Stimulated activated CD4-positive, alpha-beta T cell treated with anti-CD3 and anti-CD28 coated beads, Interleukin-1b, Interleukin-23, amount 100 ng/mL, for 1 hour (primary cell): ENCODE measurements at regions not wholly inside any gene's neighbourhood (a gene's known extent, or its start where the extent isn't known, plus 50 kb on each side); places are given as distances from the start of the nearest gene placed in this dataset.

Experiments used
- DNase-seq, 2 donors: peaks; one replicate each; pipeline ENCODE4 v3.0.0-alpha.2; 2020; ENCODE audit warnings: low read depth in 2 of 2

DNA sequence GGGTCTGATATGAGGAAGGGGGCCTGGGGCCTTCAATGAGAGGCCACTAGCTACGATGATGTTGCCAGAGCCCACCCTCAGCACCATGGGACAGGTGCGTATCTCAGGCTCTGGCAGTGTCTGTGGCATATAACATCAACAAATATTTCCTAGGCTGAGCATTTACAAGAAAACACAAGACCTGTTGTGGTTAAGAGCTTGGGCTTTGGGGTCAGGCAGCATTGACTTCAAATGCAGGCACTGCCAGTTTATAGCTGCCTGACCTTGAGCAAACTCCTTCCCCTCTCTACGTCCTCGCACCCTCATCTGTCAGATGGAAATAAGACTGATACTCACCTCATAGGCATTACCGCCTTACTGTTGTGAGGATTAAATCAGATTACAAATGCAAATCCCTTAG lies 156.0 kb downstream of the KATNAL1 start:
- no peak for DNase-seq

DNA sequence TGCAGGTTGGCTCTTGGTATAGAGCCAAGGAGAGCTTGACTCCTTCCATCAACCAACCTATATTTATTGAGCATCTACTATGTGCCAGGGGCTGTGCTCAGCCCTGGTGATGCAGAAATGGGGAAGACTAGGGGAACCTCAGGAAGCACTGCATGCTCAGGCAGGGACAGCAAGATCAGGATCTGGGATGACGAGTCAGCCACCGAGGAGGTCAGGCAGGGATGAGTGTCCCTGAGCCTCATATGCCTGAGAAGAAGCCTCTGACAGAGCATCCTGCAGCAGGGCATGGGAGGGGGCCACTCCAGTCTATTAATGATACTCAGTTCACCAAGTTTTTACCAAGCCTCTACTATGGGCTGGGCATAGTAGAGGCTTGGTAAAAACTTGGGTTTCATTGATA lies 158.1 kb downstream of the KATNAL1 start:
- DNase-seq, result no peak

DNA sequence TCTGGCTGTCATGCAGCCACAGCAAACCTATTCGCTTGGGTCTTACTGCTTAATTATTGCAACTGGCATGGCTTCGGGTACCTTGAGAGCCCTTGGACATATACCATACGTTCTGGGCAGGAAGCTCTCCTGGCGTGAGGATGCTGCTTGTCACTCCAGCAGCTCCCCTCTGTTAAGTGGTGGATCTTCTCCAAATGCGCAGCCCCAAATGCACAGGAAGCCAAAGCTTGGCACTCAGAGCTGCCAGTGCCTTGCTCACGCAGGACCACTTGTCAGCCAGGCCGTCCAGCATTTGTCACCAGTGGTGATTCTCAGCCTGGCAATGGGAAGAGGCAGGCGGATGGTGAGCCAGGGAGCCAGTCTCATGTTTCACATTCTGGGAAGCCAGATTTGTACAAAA lies 158.6 kb downstream of the KATNAL1 start:
- no peak for DNase-seq

DNA sequence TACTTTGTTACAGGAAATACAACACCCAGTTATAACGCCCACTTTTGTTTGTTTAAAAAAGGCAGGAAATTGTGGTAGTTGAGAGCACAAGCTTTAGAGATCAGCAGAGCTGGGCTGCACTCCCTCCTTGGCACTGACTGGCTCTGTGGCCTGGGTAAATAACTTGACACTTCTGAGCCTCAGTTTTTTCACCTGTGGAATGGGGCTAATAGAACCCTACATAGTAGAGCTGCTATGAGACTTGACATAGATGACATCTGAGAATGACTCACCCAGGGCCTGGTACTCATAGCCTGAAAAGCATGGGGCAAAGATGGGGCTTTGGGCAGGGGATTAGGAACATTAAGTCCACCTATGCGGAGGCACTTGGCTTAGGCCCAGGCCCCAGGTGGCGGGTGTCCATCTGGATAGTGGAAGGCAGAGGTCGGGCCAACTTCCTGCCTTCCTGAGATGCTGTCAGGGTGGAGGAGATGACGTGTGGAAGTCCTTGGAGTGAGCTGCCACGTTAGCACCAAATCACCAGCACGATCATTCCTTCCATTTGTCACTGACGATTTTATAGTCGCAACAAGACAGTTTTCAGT lies 159.1 kb downstream of the KATNAL1 start:
- no peak for DNase-seq

DNA sequence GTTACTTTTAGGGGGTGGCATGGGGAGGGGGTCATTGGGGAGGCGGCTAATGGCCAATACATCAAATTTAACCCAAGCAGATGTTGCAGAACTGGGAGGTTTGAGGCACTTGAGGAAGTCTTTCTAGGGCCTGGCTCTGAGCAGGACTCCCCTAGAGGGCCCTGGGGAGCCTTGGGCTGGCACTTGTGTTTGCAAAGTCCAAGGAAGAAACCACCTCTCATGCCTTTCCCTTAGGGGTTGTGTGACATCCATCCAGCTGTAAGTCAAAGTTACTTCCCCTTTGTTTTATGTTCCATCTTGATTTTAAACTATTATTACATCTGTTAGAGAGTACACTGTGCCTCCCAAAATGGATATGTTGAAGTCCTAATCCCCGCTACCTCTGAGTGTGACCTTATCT lies 159.9 kb downstream of the KATNAL1 start:
- DNase-seq, result no peak

DNA sequence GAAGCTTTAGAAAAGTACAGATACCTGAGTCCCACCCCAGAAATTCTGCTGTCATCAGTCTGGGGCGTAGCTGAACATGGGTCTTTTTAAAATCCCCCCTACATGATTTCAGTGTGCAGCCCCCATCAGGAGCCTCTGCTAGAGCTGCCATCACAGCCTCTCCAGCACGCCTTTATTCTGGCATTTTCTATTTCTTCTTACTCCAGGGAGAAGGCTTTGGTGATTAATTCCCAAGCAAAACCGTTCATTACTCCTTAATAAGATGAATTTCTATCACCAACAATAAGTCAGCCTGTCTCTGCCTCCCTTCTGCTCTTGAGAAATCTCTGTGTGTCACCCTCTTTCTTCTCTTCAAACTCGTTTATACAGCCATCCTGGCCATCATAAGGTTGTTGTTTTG lies 160.3 kb downstream of the KATNAL1 start:
- no peak for DNase-seq

DNA sequence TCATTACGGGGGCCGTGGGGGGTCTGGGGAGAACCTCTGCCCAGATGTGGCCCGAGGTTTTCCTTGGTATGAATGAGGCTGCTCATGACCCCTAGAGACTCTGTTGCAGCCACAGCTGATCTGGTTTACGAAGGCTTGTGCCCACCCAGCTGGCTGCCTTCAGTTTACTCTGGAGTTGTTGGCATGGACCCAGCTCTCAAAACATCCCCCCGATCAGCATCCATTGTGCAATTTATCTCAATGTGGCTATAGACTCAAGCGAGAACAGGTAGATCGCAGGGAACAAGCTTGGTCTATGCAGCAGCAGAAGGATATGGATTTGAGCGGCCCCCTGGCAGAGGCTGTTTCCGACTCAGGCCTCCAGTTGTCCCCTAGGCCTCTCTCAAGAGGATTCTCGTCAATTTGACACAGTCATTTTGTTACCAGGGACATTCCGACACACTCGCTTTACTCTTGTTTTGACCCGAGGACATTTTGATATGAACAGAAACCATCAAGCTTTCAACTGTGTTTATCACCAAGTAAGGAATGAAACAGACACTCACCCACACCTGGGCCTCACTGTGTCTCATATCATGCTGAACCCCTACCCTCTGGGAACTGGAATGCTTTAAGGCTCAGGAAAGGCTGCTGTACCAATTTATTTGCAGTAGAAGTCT lies 161.5 kb downstream of the KATNAL1 start:
- no peak for DNase-seq

DNA sequence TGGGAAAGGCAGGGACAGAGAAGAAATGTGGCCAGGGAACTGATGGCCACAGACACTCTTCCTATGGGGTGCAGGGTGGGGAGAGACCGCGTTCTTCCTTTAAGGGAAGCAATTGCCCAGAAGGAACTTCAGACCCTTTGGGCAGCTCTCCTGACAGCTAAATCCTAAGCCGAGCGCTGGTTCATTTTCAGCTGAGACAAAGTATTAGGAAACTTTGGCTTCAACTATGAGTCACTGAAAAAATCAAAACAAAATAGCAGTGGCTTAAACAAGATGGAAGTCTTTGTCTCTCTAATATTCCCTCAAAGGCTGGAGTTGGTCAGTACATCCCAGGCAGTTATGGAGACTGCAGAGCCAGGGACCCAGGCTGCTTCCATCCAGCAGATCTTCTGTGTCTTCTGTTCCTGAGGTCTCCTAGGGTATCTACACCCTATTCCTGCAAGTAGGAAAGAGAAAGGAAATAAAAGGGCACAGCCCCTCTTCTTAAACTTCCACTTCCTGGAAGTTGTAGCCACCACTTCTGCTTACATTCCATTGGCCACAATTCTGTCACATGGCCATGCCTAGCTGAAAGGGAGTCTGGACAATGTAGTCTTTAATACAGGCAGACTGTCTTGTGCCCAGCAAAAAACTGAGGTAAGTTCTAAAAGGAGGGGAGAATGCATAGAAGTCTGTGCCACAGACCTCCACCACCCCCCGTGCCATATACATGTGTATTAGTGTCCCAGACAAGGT lies 163.5 kb downstream of the KATNAL1 start:
- DNase-seq, result no peak

DNA sequence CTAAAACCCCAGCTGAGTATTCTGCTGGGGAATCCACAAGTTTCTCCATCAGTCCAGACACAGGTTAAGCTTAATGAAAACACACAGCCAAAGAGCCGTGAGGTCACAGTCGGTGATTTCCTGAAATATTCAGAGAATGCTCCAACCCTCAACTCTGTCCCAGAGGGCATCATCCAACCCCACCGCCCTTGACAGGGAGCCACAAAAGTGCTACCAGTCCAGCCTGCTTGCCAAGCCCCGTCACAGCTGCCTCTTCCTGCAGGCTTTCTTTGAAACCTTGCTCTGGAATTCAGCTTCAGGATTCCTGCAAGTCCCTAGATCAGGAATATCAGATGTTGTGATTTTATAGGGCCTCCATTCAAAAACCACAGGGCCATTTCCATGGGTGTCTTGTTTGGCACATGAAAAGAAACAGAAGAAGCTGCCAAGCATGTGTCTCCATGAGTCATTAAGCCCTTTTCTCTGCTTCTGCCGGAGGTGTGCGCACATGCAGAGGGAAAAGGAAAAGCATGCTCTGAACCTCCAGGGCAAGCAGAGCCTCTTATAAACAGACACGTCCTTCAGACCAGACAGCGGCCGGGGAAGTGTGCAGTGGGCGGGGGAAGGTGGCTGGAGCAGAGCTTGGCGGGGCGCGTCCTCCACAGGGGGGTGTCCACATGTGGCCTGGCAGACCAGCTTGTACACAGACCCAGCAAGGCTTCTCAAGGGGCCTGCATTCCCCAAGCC lies 164.7 kb downstream of the KATNAL1 start:
- DNase-seq, result no peak

DNA sequence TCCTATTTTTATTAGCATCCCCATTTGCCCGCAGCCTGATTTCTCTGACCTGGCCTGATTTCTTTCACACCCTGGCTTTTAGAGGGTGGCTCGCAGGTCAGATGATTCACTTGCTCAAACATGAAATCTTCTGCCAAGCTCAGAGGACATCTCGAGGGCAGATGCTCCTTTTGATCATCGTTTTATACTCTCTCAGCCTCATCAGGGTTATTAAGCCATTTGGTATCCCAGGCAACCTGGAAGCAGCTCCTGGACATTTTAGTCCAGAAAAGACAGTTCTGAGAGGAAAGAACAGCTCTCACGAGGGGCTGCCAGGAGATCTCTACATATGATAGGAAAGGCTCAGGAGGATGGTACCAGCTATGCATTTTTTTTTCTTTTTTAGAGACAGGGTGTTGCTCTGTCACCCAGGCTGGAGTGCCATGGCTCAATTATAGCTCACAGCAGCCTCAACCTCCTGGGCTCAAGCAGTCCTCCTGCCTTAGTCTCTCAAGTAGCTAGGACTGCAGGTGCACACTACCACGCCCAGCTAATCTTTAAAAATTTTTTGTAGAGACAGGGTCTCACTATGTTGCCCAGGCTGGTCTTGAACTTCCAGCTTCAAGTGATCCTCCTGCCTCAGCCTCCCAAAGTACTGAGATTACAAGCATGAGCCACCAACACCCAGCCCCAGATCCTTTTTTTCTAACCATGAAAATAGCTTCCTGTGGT lies 165.4 kb downstream of the KATNAL1 start:
- DNase-seq, result no peak

DNA sequence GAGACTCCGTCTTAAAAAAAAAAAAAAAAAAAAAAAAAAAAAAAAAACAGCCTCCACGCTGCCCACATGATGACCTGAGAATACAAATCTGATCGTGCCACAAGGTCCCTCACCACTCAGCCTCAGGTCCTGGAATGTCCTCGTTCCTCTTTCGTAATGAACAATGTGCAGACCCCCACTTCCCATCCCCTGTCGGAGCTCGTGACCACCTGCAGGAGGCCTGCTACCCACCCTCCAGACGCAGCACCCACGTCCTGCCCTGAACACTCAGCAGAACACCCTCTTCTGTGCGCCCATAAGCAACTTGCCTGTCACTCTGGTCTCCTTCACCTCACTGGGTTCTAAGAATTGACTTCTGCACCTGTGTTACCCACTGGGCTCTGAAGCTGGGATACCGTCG lies 166.4 kb downstream of the KATNAL1 start:
- no peak for DNase-seq

DNA sequence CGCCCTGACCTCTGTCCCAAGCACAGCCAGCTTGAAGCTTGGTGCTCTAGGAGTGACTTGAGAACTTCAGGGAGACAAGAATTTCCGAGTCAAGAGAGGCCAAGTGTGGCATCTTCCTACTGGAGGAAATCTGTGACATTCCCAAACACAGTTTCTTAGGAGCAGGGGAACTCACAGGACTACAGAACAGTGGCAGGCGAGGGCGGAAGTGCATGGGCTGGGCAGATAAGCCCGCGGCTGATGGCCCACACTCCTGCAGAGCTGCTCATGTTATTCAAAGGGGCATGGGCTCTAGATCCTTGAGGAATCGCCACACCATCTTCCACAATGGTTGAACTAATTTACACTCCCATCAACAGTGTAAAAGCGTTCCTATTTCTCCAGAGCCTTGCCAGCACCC lies 168.8 kb downstream of the KATNAL1 start:
- DNase-seq, result no peak

DNA sequence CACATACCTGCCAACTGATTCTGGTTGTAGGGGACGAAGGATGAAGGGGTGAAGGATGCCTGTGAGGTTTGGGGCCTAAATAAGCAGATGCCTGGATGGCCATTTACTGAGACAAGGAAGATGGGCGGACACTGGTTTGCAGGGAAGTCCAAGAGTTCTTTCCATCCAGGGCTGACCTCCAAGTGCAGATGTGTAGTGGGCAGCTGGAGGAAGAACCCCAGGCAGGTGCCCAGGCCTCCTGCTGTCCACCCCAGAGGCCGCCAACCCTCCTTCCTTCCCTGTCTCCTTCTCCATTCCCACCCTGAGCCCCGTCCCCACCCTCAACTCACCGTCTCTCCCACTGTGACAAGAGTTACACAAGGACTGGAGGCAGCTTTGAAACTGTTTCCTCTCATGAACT lies 171.5 kb downstream of the KATNAL1 start:
- no peak for DNase-seq

DNA sequence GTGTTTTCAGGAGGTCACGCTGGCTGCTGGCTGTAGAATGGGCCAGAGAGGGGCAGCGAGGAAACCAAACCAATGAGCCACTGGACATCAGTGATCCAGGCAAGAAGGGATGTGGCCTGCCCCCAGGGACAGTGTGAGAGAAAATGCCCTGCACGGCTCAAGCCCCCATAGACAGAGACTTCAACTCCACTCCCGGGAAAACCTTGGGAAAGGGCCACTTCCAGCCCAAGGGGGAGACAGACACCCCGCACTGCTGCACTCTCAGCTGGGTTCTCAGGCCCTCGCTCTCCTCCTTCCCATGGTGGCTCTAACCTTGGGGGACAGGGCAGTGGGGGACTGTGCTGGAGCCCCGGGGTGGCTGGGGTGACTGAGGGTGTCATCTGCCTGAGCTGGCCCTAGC lies 172.0 kb downstream of the KATNAL1 start:
- no peak for DNase-seq

DNA sequence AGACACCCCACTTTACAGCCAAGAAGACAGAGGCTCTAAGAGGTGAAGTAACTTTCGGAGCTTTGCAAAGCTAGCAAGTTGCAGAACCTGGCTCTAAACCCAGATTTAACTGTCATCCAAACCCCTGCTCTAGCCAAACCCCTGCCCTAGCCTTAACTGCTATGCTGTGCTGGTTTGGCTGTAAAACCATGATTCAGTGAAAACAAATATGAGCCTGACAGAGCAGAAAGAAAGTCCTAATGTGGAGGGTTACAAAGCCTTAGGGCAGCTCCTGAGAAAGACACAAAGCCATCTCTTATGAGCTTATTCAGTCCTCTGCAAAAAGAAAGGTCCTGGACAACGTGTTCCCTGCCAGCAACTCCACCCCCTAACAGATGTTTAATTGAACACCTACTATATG lies 172.8 kb downstream of the KATNAL1 start:
- DNase-seq, result no peak

DNA sequence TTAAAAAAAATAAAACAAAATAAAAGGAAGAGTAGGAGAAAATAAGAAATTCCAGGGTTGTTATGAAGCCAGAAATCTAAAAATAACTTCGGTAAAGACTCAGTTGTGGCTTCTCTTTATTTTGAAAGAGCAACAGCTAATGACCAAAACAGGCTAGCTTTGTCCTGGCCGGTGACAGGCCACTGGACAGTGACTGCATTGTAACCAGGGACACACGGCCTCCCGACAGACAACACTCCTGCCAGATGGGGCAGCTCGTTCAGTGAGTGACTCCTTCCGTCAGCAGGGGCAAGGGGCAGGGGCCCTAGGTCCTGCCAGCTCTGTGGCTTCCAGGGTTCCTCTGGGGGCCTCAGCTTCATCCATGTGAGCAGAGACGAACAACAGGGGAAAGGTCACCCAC lies 173.4 kb downstream of the KATNAL1 start:
- no peak for DNase-seq

DNA sequence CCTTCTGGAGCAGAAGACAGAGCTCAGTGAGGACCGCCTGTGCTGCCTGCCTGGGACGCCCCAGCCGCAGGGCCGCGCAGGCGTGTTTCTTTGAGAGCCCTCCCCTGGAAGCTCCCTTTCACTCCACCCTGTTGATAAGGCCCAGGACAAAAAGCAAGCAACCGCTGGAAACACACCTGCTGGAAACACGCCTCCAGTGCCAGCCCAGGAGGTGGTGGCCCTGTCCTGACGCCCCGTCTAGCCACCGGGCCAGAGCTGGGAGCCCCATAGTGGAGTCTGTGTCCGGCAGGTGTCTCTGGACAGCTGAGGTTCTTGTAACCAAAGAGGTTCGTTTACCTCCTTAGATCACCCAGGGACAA lies 173.8 kb downstream of the KATNAL1 start:
- DNase-seq, result no peak

DNA sequence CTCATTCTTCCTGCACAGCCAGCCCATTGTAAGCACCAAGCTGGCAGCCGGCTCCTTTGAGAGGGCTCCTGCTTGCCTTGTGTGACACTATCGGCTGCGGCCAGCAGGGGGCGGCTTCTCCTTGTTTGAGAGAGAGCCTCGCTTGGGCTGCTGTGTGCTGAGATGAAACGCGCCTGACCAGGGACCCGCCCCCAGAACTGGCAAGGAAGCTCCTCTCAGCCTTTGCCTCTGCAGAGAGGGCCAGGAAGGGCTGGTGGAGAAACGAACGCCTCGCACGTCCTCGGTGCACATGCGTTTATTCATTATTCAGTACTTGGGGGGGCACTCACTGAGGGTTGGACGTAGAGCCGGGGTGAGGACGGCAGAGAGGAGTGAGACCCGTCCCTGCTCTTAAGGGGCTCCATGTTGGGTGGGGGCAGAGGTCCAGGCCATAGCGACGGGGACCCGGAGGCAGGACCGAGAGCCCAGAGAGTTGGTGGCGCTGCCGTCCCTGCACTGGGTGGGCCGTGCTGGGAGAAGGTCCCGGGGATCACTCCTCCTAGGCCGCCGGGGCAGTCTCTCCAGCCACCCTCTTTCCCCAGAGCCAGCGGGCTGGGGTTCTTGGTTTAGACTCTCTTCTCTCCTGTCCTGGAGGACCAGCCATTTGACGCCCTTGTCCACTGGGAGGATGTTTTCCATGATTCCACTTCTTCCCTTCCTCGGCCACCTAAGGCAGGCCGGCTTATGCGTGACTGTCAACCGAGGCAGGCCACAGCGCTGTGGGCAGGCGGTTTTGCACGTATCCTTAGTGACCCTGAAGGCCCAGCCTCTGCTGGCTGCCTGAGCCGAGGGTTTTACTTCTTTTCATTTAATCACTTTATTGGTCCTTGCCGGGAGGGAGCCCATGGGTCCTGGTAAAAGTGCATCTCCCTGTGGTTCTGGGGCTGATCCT lies 174.5 kb downstream of the KATNAL1 start:
- DNase-seq, result peak; percentile 92 to 98

DNA sequence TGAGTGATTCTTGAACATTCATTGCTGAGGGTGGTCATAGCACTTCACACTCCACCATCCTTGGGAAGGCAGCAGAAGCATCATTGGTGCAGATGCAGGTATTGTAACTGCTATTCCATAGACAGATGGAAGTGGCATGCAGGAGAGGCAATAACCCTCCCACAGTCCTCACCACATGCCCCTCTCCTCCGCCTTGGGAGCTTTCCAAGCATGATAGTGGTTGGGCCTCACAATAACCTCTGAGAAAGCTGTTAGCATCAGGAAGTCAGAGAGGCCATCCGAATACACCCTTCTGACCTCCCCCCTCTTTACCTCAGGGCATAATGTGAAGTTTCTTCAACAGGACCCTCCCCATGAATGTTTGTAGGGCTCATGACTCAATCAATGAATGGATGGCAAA lies 177.9 kb downstream of the KATNAL1 start:
- DNase-seq, result no peak

DNA sequence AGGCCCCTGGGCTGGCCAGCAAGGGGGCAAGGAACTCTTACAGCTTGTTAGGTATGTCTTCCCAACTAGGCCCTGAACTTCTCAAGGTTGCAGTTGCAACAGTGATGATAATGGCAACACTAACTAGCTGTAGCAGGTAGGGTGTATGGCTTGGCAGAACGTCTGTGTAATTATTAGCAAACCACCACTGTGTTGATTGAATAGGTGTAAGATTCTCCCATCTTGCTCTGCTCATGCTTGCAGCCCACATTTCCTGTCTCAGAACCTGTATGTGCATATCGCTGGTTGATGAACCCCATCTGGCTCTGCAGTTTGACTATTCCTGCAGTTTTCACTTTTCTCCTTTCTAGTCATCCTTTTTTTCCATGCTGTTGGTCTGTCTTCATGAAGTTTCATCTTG lies 178.8 kb downstream of the KATNAL1 start:
- no peak for DNase-seq

DNA sequence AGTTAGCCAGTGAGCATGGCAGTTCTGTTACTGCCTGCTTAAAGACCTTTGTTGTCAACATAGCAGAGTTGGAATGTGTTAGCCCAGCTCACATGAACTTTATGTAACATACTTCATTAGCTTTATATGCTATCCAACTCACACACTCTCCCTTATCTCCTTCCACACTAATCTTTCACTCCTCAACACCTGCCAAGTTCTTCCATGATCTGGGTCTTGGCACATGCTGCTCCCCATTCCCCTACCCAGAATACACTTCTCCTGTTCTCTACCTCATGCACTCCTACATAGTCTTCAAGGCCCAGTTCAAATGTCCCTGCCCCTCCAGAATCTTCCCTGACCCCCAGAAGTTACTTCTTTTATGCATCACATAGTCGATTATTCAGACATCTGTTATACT lies 179.3 kb downstream of the KATNAL1 start:
- DNase-seq, result no peak
